ENCODE measurements at regions not wholly inside any gene's neighbourhood (a gene's known extent, or its start where the extent isn't known, plus 50 kb on each side); places are given as distances from the start of the nearest gene placed in this dataset.

DNA sequence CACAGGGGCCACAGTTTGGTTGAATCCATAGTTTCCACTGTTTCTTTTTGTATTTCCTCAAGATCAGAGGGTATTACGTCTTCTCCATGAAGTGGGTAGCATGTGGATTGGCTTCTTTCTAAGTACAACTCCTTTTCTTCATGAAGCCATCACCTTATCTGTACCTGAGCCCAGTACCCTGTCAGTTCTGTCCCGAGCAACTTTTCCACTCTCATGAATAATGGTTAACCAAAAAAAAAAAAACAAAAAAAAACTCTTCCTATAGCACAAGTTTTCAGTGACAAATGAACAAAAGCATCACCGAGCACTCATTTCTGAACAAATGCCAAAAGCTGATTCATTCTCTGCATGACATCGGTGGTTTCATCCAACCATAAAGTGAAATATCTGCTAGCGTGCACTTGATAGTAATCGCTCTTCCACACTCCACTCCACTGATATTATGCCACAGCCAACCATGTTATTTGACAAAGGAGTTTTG lies 53.0 kb upstream of the CCDC150 start:
- no peak overlapping the region for H3K9ac ChIP-seq (ENCODE audit: low read length)
- DNase-seq (ENCODE audit: low read depth, low spot score), result no peak
- no peaks in the 10 kb centered on the region for H4K20me1 ChIP-seq (ENCODE audit: insufficient read depth)
- ChIA-PET CTCF (no interaction called here), POLR2A (no interaction called here), RAD21 (ENCODE audit: low non-redundant PET in 1 of 2, low total read pairs in 2 of 2, uncharacterized antibody in 2 of 2, unreplicated experiment in 2 of 2) (no interaction called here)
- peak overlapping the region; percentile 65 for H3K4me2 ChIP-seq (ENCODE audit: low read length)
- peak overlapping the region in 1 of 2 experiments; percentile 6; a peak in 1 of 4 replicates for H3K4me3 ChIP-seq (replicated peaks in 1 of 2; ENCODE audit: low read depth in 1 of 2, low read length in 2 of 2)
- peak; percentile 60; the same call in 1 of the 2 replicates for ATAC-seq
- TF ChIP-seq SIN3A (IDR thresholded peaks at IDR 0.05; ENCODE audit: low read depth), result peak; percentile 30; the same call in 1 of the 2 replicates
- TF ChIP-seq, protein P1, sequence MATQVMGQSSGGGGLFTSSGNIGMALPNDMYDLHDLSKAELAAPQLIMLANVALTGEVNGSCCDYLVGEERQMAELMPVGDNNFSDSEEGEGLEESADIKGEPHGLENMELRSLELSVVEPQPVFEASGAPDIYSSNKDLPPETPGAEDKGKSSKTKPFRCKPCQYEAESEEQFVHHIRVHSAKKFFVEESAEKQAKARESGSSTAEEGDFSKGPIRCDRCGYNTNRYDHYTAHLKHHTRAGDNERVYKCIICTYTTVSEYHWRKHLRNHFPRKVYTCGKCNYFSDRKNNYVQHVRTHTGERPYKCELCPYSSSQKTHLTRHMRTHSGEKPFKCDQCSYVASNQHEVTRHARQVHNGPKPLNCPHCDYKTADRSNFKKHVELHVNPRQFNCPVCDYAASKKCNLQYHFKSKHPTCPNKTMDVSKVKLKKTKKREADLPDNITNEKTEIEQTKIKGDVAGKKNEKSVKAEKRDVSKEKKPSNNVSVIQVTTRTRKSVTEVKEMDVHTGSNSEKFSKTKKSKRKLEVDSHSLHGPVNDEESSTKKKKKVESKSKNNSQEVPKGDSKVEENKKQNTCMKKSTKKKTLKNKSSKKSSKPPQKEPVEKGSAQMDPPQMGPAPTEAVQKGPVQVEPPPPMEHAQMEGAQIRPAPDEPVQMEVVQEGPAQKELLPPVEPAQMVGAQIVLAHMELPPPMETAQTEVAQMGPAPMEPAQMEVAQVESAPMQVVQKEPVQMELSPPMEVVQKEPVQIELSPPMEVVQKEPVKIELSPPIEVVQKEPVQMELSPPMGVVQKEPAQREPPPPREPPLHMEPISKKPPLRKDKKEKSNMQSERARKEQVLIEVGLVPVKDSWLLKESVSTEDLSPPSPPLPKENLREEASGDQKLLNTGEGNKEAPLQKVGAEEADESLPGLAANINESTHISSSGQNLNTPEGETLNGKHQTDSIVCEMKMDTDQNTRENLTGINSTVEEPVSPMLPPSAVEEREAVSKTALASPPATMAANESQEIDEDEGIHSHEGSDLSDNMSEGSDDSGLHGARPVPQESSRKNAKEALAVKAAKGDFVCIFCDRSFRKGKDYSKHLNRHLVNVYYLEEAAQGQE (IDR thresholded peaks at IDR 0.05; ENCODE audit: low read depth), result no peak
- TF ChIP-seq, protein P2, sequence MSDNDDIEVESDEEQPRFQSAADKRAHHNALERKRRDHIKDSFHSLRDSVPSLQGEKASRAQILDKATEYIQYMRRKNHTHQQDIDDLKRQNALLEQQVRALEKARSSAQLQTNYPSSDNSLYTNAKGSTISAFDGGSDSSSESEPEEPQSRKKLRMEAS (IDR thresholded peaks at IDR 0.05), result no peak
- TF ChIP-seq FOSL1 (IDR thresholded peaks at IDR 0.05; ENCODE audit: low read depth), result peak; percentile 69
- peak; percentile 28; the same call in 1 of the 2 replicates for TF ChIP-seq JUND (IDR thresholded peaks at IDR 0.05)
- TF ChIP-seq SRF (IDR thresholded peaks at IDR 0.05; ENCODE audit: low read depth), result no peak
- TF ChIP-seq SP1 (IDR thresholded peaks at IDR 0.05; ENCODE audit: low read depth), result 0 out of 2 replicates have a peak, but pooled peaks have one; percentile 14
- no peaks in the 10 kb centered on the region for H3K9me2 ChIP-seq (ENCODE audit: insufficient read depth)
- H3K27ac ChIP-seq (ENCODE audit: low read depth, low read length), result no peak overlapping the region
- no peaks in the 10 kb centered on the region for H3K9me3 ChIP-seq (ENCODE audit: control insufficient read depth in 1 of 2, insufficient read depth in 1 of 2, low read depth in 1 of 2, low read length in 2 of 2)
- H3K36me3 ChIP-seq (ENCODE audit: control insufficient read depth in 1 of 2, insufficient read depth in 2 of 2, low read length in 2 of 2), result no peaks in the 10 kb centered on the region
- intact Hi-C loops (cut with micrococcal nuclease), result no loop called here
- no peaks in the 10 kb centered on the region for H3K27me3 ChIP-seq (ENCODE audit: insufficient read depth, low read length)
- peak overlapping the region; percentile 2 for H2AFZ ChIP-seq (ENCODE audit: low read depth, low read length, poor library complexity, severe bottlenecking)
- H3K4me1 ChIP-seq (ENCODE audit: control insufficient read depth in 1 of 2, insufficient read depth in 2 of 2, low read length in 2 of 2), result peaks cover 0 to 18% of the 10 kb centered on the region in 2 experiments; a peak in 2 of 4 replicates
- BruUV-seq (replicated peaks), result no TSS peak
- H3K79me2 ChIP-seq (ENCODE audit: insufficient read depth, low read length), result no peaks in the 10 kb centered on the region

Data from HCT116 (cell line).